ENCODE measurements at regions not wholly inside any gene's neighbourhood (a gene's known extent, or its start where the extent isn't known, plus 50 kb on each side); places are given as distances from the start of the nearest gene placed in this dataset.
A peak's percentile ranks its signal among the peaks of the same experiment; 100 is the strongest.

GRCh38 chr4:112923516-112923915 is 125.9 kb upstream of the ANK2 start:
- no peaks in the 10 kb centered on the region for H3K9me3 Mint-ChIP-seq
- no peaks in the 10 kb centered on the region for H3K36me3 Mint-ChIP-seq
- H3K27ac Mint-ChIP-seq, result no peak overlapping the region
- no peak overlapping the region for H3K4me3 Mint-ChIP-seq
- DNase-seq (ENCODE audit: low spot score in 2 of 2) (no peak), ATAC-seq (no peak)
- no peaks in the 10 kb centered on the region for H3K4me1 Mint-ChIP-seq

GRCh38 chr4:112926819-112927218 is 122.6 kb upstream of the ANK2 start:
- Mint-ChIP-seq H3K9me3 (no peaks in the 10 kb centered on the region), H3K4me1 (no peaks in the 10 kb centered on the region), H3K27ac (no peak overlapping the region), H3K36me3 (no peaks in the 10 kb centered on the region), H3K4me3 (no peak overlapping the region)
- DNase-seq (ENCODE audit: low spot score in 2 of 2) (no peak), ATAC-seq (no peak)

DNA sequence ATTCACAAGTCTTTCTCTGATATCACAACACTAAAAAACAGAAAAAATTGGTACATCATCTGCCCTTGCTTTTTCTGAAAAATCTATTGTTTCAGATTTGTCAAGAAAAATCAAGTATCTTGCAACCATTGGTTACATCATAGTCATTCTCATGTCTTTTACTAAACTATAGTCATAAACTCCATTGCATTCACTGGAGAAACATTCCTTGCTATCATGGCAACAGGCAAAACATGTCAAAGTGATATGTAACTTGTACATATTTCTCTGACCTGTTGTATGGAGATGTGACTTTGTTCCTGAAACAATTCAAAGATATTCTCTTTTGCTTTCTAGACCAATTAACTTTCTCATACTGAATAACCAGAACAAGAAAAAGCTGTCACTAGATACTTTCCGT is 121.9 kb upstream of the ANK2 start:
- Mint-ChIP-seq H3K4me1 (no peaks in the 10 kb centered on the region), H3K4me3 (no peak overlapping the region), H3K9me3 (no peaks in the 10 kb centered on the region), H3K36me3 (no peaks in the 10 kb centered on the region), H3K27ac (no peak overlapping the region)
- ATAC-seq, result no peak
- no peak for DNase-seq (ENCODE audit: low spot score in 2 of 2)

GRCh38 chr4:112931001-112931400 is 118.5 kb upstream of the ANK2 start:
- Mint-ChIP-seq H3K27ac (no peak overlapping the region), H3K4me3 (no peak overlapping the region), H3K4me1 (no peaks in the 10 kb centered on the region), H3K9me3 (no peaks in the 10 kb centered on the region), H3K36me3 (no peaks in the 10 kb centered on the region)
- no peak for DNase-seq (ENCODE audit: low spot score in 2 of 2)
- no peak for ATAC-seq

DNA sequence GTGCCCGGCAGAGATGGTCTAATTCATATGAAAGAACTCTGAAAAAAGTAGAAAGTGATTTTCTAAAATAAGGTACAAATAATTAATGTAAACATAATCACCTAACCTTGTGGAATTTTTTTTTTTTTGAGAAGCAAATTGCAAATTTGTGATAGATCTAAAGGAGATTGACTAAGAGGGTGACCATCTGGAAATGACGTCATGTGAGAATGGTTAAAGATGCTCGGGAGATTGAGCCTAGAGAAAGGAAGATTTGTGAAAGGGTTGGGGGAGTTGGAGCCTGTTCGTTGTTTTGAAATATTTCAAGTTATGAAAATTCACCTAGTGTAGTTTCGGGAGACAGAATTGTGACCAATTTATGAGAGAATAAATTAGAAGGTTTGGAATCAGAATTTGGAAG is 115.7 kb upstream of the ANK2 start:
- DNase-seq (ENCODE audit: low spot score in 2 of 2) (no peak), ATAC-seq (no peak)
- no peaks in the 10 kb centered on the region for H3K9me3 Mint-ChIP-seq
- H3K4me1 Mint-ChIP-seq, result no peaks in the 10 kb centered on the region
- H3K27ac Mint-ChIP-seq, result no peak overlapping the region
- H3K4me3 Mint-ChIP-seq, result no peak overlapping the region
- H3K36me3 Mint-ChIP-seq, result no peaks in the 10 kb centered on the region

DNA sequence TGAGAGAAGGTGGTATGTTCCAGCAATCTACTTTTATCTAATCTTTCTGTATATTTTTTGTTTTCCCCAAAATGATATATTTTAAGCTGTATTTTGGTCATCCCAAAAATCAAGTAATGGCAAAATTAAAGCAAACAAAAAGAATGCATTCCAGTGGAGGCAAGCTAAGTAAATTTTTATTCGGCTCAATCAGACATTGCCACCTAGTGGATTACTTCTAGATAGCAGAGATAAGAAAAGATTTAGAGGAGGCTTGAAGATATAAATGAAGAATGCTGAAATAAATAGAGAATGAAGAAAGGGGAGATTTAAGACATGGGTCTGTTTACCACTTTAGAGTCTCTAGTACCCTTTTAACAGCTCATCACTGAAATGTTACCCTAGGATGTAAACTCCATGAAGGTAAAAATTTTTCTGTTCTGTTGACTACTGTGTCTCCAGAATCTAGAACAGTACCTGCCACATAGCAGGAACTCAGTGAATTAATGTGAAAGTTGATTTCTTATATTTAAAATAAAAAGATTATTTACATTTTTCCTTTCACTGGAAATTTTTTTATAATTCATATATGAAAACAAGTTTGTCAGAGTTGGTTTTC is 110.9 kb upstream of the ANK2 start:
- no peak overlapping the region for H3K27ac Mint-ChIP-seq
- no peaks in the 10 kb centered on the region for H3K36me3 Mint-ChIP-seq
- no peak for ATAC-seq
- no peak for DNase-seq (ENCODE audit: low spot score in 2 of 2)
- H3K4me3 Mint-ChIP-seq, result no peak overlapping the region
- H3K9me3 Mint-ChIP-seq, result no peaks in the 10 kb centered on the region
- no peaks in the 10 kb centered on the region for H3K4me1 Mint-ChIP-seq

GRCh38 chr4:112939901-112940300 is 109.6 kb upstream of the ANK2 start:
- Mint-ChIP-seq H3K9me3 (no peaks in the 10 kb centered on the region), H3K27ac (no peak overlapping the region), H3K4me1 (no peaks in the 10 kb centered on the region), H3K4me3 (no peak overlapping the region), H3K36me3 (no peaks in the 10 kb centered on the region)
- no peak for ATAC-seq
- no peak for DNase-seq (ENCODE audit: low spot score in 2 of 2)

- Mint-ChIP-seq H3K36me3 (no peaks in the 10 kb centered on the region), H3K4me1 (no peaks in the 10 kb centered on the region), H3K4me3 (no peak overlapping the region), H3K27ac (no peak overlapping the region), H3K9me3 (no peaks in the 10 kb centered on the region)
- ATAC-seq (no peak), DNase-seq (ENCODE audit: low spot score in 2 of 2) (no peak)
Measured at GRCh38 chr4:112940336-112940735, 109.1 kb upstream of the ANK2 start.

GRCh38 chr4:112942077-112942476 is 107.4 kb upstream of the ANK2 start:
- Mint-ChIP-seq H3K4me1 (no peaks in the 10 kb centered on the region), H3K36me3 (no peaks in the 10 kb centered on the region), H3K27ac (no peak overlapping the region), H3K4me3 (no peak overlapping the region), H3K9me3 (no peaks in the 10 kb centered on the region)
- no peak for DNase-seq (ENCODE audit: low spot score in 2 of 2)
- ATAC-seq, result no peak

DNA sequence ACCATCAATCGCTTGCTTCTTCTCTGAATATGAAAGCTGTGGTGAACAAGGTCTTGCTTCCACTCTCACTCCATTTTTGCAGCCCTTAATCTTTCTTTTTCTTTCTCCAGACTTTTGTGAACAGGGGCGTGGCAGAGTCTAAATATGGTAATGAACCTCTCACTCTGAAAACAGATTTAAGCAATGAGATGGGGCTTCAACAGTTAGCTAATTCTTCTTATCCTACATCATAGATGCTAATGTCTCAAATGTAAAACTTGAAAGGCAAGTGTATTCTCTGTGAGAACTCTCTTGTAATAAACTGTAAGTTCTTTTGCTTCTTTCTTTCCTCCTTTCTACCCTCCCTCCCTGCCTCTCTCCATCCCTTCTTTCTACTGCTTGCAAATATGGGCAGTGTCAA is 106.5 kb upstream of the ANK2 start:
- Mint-ChIP-seq H3K27ac (no peak overlapping the region), H3K4me1 (no peaks in the 10 kb centered on the region), H3K36me3 (no peaks in the 10 kb centered on the region), H3K4me3 (no peak overlapping the region), H3K9me3 (no peaks in the 10 kb centered on the region)
- DNase-seq (ENCODE audit: low spot score in 2 of 2), result no peak
- ATAC-seq, result no peak

GRCh38 chr4:112944006-112944405 is 105.4 kb upstream of the ANK2 start:
- Mint-ChIP-seq H3K4me3 (no peak overlapping the region), H3K27ac (no peak overlapping the region), H3K36me3 (no peaks in the 10 kb centered on the region), H3K4me1 (no peaks in the 10 kb centered on the region), H3K9me3 (no peaks in the 10 kb centered on the region)
- ATAC-seq (no peak), DNase-seq (ENCODE audit: low spot score in 2 of 2) (no peak)

DNA sequence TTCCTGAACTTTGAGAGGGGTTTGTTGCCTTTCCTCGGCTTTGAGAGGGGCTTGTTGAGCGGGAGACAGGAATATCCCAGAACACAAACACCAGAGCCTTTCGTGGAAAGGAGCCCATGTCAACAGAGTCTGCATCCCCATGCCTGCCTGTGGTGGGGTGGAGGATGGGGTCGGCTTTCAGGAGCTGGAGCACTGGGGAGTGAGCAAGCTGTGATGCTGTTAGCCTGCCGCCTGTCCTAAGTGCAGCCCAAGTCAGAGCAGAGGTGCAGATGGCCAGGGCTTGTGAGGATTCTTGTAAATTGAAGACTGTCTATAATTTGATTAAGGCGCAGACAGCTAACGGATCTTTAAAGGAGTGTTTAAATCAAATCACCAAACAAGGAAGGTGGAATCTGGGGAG is 103.3 kb upstream of the ANK2 start:
- Mint-ChIP-seq H3K4me3 (no peak overlapping the region), H3K9me3 (no peaks in the 10 kb centered on the region), H3K27ac (no peak overlapping the region), H3K4me1 (no peaks in the 10 kb centered on the region), H3K36me3 (no peaks in the 10 kb centered on the region)
- DNase-seq (ENCODE audit: low spot score in 2 of 2) (no peak), ATAC-seq (peak; percentile 11)

DNA sequence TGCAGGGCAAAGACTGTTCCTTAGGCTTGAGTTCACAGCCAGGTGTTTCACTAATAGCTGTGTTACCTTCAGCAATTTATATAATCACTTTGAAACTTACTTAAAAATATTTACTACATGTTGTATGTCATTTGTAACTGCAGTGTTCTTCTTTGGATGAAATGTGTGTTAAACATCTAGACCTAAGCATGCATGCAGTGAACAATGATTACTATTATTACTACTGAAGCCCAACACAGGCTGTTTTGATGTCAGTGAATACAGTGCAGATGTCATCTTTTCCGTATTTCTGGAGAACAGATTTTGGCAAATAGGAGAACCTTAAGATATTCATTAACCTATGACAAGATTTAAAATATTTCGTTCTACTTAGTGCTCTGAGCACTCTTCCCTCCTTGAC is 101.8 kb upstream of the ANK2 start:
- no peaks in the 10 kb centered on the region for H3K36me3 Mint-ChIP-seq
- DNase-seq (ENCODE audit: low spot score in 2 of 2) (no peak), ATAC-seq (no peak)
- no peak overlapping the region for H3K4me3 Mint-ChIP-seq
- H3K9me3 Mint-ChIP-seq, result no peaks in the 10 kb centered on the region
- no peak overlapping the region for H3K27ac Mint-ChIP-seq
- H3K4me1 Mint-ChIP-seq, result no peaks in the 10 kb centered on the region

DNA sequence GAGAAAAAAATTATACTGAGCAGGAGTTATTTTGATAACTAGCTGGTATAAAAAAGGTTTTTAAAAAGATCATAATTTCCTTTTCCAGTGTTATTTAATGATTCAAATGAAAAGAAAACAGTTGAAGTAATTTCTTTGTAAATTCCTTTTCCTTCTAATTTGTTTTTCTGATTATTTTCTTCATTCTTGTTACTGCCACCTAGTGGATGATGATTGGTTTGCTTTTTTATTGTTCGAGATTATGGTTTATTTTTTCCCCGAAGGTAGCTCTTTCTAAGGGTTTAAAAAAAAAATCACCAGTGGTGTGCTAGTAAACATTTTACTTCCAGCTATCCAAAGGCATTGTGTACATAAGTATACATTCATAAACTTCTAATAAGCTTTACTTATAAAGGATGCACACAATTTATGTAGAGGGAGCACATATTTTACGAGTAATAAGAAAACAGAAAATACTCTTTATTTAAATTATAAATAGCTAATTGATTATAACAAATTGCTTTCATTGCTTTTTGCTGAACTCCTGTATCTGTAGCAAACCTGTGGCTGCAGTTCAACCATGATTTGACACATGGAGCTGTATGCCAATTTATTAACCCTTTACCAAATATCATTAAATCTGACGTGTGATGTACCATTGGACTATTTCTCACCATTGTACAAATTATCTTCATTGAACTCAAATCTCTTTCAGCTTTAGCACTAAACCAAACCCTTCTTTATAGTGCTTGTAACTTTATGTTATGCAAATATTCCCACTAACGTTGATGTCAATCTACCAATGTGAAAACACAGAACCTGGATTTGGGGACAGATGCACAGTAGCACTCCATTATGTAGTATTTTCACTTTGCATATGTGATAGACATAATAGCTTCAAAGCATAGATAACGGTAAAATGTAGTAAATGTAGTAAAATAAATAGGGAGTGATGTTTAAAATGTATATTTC is 97.8 kb upstream of the ANK2 start:
- H3K4me3 Mint-ChIP-seq, result no peak overlapping the region
- DNase-seq (ENCODE audit: low spot score in 2 of 2) (no peak), ATAC-seq (no peak)
- H3K27ac Mint-ChIP-seq, result no peak overlapping the region
- no peaks in the 10 kb centered on the region for H3K36me3 Mint-ChIP-seq
- no peaks in the 10 kb centered on the region for H3K4me1 Mint-ChIP-seq
- H3K9me3 Mint-ChIP-seq, result no peaks in the 10 kb centered on the region

DNA sequence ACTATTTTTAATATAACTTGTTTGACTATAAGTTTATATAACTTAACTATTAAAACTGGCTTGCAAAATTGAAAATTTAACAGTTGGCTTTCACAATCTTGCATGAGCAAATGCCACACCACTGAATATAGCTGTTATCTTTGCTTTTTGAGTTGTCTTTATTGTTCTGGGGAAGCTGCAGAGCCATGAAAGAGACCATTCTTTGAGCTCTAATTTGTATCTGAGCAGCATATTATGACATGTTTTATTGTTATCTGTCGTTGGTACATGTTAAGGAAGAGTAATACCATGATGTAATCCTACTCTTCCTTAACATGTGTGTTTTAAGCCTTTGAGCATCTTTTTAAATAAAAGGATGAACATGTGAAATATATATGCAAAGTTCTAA is 97.1 kb upstream of the ANK2 start:
- ATAC-seq, result no peak
- no peak for DNase-seq (ENCODE audit: low spot score in 2 of 2)
- Mint-ChIP-seq H3K4me1 (no peaks in the 10 kb centered on the region), H3K9me3 (no peaks in the 10 kb centered on the region), H3K27ac (no peak overlapping the region), H3K36me3 (no peaks in the 10 kb centered on the region), H3K4me3 (no peak overlapping the region)

DNA sequence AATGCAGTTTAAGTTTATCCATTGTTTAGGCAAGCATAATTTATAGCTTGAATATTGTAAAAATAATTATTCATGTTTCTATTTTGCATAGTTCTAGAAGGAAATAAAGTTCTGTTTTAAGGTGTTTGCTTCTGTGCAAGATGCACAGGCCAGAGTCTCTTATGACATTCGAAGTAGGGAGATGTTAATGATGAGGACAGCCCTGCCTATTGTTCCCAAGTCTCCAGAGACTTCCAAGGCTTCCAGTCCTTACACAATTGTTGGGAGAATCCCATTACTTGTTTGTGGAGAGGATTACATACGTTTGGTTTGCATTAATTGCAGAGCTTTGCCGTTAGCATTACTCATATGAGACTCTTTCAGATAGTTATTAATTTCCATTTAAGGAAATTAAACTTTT is 96.2 kb upstream of the ANK2 start:
- H3K27ac Mint-ChIP-seq, result no peak overlapping the region
- ATAC-seq (no peak), DNase-seq (ENCODE audit: low spot score in 2 of 2) (no peak)
- H3K4me1 Mint-ChIP-seq, result no peaks in the 10 kb centered on the region
- no peaks in the 10 kb centered on the region for H3K9me3 Mint-ChIP-seq
- H3K36me3 Mint-ChIP-seq, result no peaks in the 10 kb centered on the region
- H3K4me3 Mint-ChIP-seq, result no peak overlapping the region
